ENCODE measurements at regions not wholly inside any gene's neighbourhood (a gene's known extent, or its start where the extent isn't known, plus 50 kb on each side); places are given as distances from the start of the nearest gene placed in this dataset.

DNA sequence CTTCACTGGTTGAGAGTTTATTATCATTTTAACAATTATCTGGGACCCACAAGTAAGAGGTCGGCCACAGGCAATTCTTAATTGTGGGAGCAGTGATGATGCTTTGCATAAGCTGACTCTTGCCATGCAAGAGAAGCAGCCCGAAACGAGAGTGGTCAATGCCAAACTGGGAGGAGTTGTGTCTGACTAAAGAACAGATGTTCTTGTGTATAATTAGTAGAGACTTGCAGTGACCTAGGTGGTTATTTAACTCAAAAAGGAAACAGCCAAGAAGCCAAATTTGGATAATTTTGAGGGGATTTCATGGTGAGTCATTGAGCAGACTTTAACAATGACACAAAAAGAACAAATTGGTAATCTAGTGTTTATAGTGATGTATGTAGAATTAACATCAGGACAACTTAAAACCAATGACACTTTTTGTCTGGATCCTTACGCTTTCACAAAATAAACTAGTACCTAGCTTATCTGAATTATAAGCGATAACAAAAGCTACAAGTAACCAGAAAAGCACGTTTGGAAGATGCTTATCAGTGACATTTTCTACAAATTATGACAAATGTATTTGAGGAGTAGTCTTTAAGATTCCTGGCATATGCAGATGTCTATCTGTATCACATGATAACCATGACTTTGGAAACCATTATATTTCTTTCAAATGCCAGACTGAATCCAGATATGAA, 184.7 kb upstream of the DLGAP1 start:
- no peak for DNase-seq (ENCODE audit: low read depth)

GRCh38 chr18:4638680-4639079, 183.6 kb upstream of the DLGAP1 start:
- DNase-seq (ENCODE audit: low read depth), result no peak

- no peak for DNase-seq (ENCODE audit: low read depth)
Observed at GRCh38 chr18:4637876-4638275, 182.8 kb upstream of the DLGAP1 start.

GRCh38 chr18:4636967-4637366, 181.9 kb upstream of the DLGAP1 start:
- DNase-seq (ENCODE audit: low read depth), result no peak

DNA sequence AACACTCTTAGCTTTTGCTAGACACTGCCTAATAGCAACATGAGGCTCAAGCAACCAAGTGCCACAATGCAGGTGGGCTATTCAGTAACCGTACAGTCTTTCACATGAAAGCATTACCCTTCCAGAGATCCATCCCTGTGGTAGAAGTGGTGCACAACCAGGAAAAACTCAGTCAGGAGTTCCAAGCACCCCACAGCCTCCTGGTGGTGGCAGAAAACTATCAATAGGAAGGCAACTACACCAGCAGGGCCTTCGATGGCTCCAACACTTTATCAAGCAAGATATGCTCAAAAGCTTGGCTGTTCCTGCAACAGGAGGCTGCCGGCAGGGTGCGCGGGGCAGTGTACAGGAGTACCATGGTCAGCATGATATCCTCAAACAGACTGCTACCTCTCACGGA, 176.1 kb upstream of the DLGAP1 start:
- no peak for DNase-seq (ENCODE audit: low read depth)

DNA sequence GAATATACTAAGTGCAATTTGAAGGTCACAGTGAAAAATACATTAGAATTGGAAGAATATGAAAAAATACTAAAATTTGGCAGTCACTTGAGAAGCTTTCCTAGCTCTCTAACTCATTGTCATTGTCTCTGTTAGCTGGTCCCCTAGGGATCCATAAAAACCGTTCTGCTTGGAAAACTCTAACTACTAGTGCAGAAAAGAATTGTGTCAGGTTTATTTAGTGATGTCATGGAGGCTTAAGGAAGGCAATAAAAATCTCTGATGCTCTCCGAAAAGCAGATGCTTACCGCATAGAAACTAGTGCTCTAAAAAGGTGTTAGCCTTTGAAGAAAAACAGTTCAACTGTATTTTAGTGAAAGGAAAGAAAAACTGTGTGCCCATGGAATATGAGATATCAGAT, 150.1 kb upstream of the DLGAP1 start:
- DNase-seq (ENCODE audit: low read depth), result no peak

DNA sequence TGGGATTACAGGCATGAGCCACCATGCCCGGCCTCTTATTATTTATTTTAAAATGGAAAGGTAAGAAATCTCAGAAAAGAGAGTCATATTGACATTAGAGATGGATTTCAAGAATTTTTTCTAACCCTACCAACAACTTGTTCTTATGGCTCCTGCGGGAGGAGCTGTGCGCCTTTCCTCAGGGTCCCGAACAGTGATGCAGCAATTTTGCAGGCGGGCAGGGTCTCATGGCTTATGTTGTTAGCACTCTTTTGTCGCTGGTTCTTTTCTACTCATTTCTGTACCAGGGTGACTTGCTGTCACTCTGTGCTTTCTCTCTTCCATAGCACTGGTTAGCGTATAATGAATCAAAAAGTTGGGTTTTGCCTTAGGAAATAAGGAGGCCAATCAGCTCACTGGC, 148.8 kb upstream of the DLGAP1 start:
- no peak for DNase-seq (ENCODE audit: low read depth)

DNA sequence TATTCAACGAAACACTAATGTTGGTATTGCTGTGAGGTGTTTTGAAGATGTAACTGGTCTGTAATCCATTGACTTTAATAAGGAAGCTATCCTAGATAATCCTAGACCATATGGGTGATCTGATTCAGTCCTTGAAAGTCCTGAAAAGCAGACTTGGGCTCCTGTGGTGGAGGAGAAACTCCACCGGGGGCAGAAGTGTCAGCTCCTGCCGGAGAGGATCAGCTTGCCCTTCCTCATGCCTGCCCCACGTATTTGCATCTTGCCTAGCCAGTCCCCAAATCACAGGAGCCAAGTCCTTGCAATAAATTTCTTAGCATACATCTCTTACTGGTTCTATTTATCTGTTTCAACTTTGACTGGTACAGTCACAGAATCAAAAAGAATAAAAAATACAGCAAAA, 144.2 kb upstream of the DLGAP1 start:
- no peak for DNase-seq (ENCODE audit: low read depth)

DNA sequence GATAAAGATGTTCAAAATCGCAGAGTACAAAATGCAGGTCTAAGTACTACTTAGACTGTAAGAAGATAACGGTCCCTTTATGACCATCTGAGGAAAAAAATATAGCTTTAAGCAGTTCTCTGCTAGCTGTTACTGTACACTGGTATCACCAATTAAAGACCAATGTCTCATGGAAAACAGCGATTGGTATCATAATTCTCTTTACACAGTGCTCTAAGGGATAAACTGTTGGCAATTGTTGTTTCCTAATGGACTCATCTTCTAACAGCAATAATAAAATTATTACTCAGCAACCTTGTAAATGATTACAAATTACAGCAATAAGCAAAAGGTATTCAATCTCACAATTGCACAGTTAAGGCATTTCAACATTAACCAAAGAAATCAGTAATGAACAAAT, 142.2 kb upstream of the DLGAP1 start:
- no peak for DNase-seq (ENCODE audit: low read depth)

DNA sequence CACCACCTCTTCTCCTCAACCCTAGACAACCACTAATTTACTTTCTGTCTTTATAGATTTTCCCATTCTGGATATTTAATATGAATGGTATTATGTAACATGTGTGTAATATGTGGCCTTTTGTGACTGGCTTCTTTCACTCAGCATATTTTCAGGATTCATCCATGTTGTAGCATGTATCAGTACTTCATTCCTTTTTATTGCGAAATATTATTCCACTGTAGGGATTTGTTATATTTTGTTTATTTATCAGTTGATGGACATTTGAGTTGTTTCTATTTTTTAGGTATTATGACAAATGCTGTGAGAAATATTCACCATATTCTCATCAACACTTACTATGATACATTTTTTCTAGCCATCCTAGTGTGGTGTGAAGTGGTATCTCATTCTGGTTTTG, 138.8 kb upstream of the DLGAP1 start:
- no peak for DNase-seq (ENCODE audit: low read depth)

GRCh38 chr18:4593459-4593858, 138.4 kb upstream of the DLGAP1 start:
- no peak for DNase-seq (ENCODE audit: low read depth)

DNA sequence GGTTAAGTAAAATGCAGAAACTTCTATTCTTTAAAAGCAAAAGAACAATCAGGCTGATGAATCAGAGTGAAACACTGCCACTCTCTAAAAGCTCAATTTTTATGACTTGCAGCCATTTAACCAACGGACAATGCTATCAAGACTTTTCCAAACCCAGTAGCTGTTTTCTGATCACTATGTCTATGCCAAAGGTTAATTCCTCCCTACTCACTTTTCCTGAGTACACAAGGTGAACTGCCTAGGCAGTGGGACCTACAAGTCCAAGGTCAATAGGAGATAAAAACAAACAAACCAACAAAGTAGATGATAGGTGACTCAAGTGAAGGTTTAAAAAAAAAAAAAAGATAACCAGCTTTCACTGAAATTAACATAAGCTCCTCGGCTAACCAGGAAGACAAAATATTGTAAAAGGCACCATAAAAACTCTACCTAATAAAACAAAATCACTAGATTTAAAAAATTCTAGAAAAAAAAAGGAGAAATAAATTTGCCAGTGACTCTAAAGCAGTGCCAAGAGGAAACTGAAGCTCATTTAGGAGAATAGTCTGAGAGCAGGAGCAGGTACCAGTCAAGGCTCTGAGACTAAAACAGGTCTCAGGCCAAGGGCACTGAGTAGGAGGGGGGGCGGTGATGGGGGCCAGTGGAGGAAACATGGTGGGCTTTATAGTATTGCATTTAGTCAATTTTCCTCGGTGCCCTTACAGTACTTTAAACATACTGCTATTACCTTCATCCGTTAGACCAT, 134.1 kb upstream of the DLGAP1 start:
- DNase-seq (ENCODE audit: low read depth), result no peak

DNA sequence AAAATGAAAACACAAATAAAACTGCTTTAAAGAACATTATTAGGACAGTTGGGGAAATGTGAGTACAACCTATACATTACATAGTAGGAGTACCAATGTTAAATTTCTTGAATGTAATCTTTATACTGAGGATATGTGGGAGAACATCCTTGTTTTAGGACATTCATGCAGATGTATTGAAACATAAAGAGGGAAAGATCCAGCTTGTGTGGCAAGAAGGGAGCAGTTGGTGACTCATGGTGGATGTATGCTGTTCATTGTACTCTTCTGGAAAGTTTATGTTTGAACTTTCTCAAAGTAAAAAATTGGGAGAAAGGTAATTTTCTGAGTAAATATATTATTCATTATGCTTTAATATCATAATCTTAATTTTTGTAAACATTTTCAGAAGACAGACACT, 132.1 kb upstream of the DLGAP1 start:
- no peak for DNase-seq (ENCODE audit: low read depth)

DNA sequence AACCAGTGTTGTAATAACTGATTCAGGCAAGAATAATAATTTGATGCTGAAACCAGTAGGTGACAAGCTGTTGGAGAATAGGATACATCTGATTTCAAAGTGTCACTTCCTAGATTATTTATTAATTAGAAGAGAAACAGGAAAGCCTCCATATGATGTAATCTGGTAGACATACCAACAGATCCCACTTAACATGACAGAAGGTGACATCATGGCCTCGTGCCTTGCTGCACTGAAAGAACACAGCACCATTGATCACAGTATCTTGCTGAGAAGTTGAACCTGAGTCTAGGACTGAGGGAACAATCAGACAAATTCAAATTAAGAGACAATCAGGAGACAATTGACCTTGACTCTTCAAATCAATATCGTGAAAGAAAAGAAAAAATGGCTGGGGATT, 131.6 kb upstream of the DLGAP1 start:
- no peak for DNase-seq (ENCODE audit: low read depth)

- no peak for DNase-seq (ENCODE audit: low read depth)
Observed at GRCh38 chr18:4582431-4583335, 127.6 kb upstream of the DLGAP1 start.

DNA sequence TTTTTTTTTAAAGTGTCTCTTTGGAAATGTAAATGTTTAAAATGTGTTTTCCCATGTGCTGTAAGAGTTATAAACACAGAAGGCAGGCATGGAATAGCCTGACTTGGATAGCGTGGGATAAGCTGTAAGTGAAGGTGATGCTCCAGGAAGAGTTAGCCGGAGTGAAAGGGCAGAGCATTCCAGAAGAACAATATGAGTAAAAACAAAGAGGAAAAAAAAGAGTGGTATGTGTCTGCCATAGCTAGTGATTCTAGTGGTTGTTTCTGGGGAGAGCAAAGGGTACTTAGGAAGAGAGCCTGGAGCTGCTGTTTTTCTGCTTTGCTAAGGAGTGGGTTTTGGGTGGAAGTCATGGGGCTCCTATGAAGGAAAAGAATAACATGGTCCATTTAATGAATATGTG, 126.9 kb upstream of the DLGAP1 start:
- DNase-seq (ENCODE audit: low read depth), result no peak

GRCh38 chr18:4578449-4578848, 123.3 kb upstream of the DLGAP1 start:
- no peak for DNase-seq (ENCODE audit: low read depth)

DNA sequence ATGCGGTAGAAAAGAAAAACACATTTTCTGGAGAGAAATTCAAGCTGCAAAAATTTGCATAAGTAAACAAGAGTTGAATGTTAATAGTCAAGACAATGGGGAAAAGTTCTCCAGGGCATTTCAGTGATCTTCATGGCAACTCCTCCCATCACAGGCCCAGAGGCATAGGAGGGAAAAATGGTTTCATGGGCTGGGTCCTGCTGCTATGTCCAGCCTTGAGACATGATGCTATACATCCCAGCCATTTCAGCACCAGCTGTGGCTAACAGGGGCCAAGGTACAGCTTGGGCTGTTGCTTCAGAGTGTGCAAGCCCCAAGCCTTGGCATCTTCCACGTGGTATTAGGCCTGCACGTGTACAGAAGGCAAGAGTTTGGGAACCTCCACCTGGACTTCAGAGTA, 118.6 kb upstream of the DLGAP1 start:
- DNase-seq (ENCODE audit: low read depth), result no peak

DNA sequence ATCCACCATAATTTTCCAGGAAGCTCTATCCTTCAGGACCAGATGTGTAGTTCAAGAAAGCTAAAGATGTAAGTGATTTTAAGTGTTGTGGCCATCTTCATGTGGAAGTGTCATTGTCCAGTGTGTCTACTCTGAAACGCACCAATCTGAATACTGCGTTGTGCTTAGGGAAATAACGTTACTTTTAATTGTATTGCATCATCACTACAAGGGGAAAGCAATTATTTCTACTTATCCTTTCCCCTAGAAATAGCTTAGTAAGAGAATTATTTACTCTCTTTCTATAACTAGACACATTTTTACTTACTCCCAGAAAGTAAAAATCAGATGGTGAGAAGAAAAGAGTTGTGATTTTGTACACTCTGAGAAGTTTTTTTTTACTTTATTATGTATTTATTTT, 102.4 kb upstream of the DLGAP1 start:
- no peak for DNase-seq (ENCODE audit: low read depth)

DNA sequence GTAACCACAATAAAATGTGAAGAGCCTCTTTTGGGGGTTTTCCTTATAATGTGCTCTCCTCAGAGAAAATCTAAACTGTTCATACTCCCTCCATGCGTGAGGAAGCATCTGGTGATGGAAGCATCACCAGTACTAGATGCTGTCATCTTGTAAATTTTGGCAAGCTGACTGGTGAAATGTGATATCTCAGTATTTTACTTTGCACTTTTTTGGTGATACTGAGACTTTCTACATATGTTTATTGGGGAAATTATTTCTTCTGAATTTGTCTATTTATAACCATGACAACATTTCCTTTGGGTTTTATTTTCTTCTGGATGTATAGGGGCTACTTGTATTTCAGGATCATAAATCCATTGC, 95.9 kb upstream of the DLGAP1 start:
- DNase-seq (ENCODE audit: low read depth), result no peak

GRCh38 chr18:4549164-4549872, 94.2 kb upstream of the DLGAP1 start:
- no peak for DNase-seq (ENCODE audit: low read depth)

GRCh38 chr18:4547126-4547525, 92.0 kb upstream of the DLGAP1 start:
- no peak for DNase-seq (ENCODE audit: low read depth)

Data from stimulated activated CD8-positive, alpha-beta memory T cell treated with anti-CD3 and anti-CD28 coated beads, Interleukin-4, amount 100 ng/mL, for 24 hours (primary cell).